ENCODE measurements at regions not wholly inside any gene's neighbourhood (a gene's known extent, or its start where the extent isn't known, plus 50 kb on each side); places are given as distances from the start of the nearest gene placed in this dataset.

- 92 to 93% methylated on average over 2 of the region's 2 CpGs for WGBS, 2 donors (ENCODE audit: low coverage in 1 of 2)
- Histone ChIP-seq H3K27me3 (no peaks in the 10 kb centered on the region), H3K27ac (no peak overlapping the region), H3K36me3 (no peaks in the 10 kb centered on the region), H3K9me3 (no peaks in the 10 kb centered on the region), H3K4me1 (no peaks in the 10 kb centered on the region), H3K4me3 (no peak overlapping the region)
- intact Hi-C loops (cut with DNase I; ENCODE audit: low total_unique reads), result loop anchor here (10.0 kb wide), 1 partner anchor 397 kb away; no protein-coding TSS in a partner anchor
- in situ Hi-C loops (cut with MboI; ENCODE audit: low pct_ligation_motif_present in 1 of 4, low pct_unique_long_range_greater_than_20kb in 1 of 4, low sequenced_read_pairs in 3 of 4), result loop anchor here (10.0 to 25.0 kb wide), 6 partner anchors 187 to 1220 kb away; partner anchors contain the start of gene DAZL (in 2 of the 4)
- DNase-seq, result no peak
- TF ChIP-seq CTCF (IDR thresholded peaks at IDR 0.05) (no peak), POLR2AphosphoS5 (IDR thresholded peaks at IDR 0.05) (no peak), EP300 (IDR thresholded peaks at IDR 0.05; ENCODE audit: low read depth) (no peak), POLR2A (IDR thresholded peaks at IDR 0.05) (no peak)
Measured at GRCh38 chr3:17832016-17832415, 89.6 kb upstream of the TBC1D5 start.

GRCh38 chr3:17831366-17831765 lies 88.9 kb upstream of the TBC1D5 start:
- intact Hi-C loops (cut with DNase I; ENCODE audit: low total_unique reads) (loop anchor here (10.0 kb wide), 1 partner anchor 397 kb away; no protein-coding TSS in a partner anchor), in situ Hi-C loops (cut with MboI; ENCODE audit: low pct_ligation_motif_present in 1 of 4, low pct_unique_long_range_greater_than_20kb in 1 of 4, low sequenced_read_pairs in 3 of 4) (loop anchor here (10.0 to 25.0 kb wide), 6 partner anchors 187 to 1219 kb away; partner anchors contain the start of gene DAZL (in 2 of the 4))
- Histone ChIP-seq H3K4me1 (no peaks in the 10 kb centered on the region), H3K27ac (no peak overlapping the region), H3K36me3 (no peaks in the 10 kb centered on the region), H3K9me3 (no peaks in the 10 kb centered on the region), H3K4me3 (no peak overlapping the region), H3K27me3 (no peaks in the 10 kb centered on the region)
- no peak for TF ChIP-seq POLR2A (IDR thresholded peaks at IDR 0.05)
- TF ChIP-seq CTCF (IDR thresholded peaks at IDR 0.05), result no peak
- TF ChIP-seq EP300 (IDR thresholded peaks at IDR 0.05; ENCODE audit: low read depth), result no peak
- TF ChIP-seq POLR2AphosphoS5 (IDR thresholded peaks at IDR 0.05), result no peak
- no peak for DNase-seq

GRCh38 chr3:17830788-17831187 lies 88.4 kb upstream of the TBC1D5 start:
- WGBS, 2 donors (ENCODE audit: low coverage in 1 of 2), result 52 to 63% methylated on average over 1 of the region's 1 CpG
- DNase-seq, result no peak
- intact Hi-C loops (cut with DNase I; ENCODE audit: low total_unique reads), result loop anchor here (10.0 kb wide), 1 partner anchor 396 kb away; no protein-coding TSS in a partner anchor
- Histone ChIP-seq H3K27ac (no peak overlapping the region), H3K27me3 (no peaks in the 10 kb centered on the region), H3K36me3 (no peaks in the 10 kb centered on the region), H3K4me3 (no peak overlapping the region), H3K4me1 (no peaks in the 10 kb centered on the region), H3K9me3 (no peaks in the 10 kb centered on the region)
- in situ Hi-C loops (cut with MboI; ENCODE audit: low pct_ligation_motif_present in 1 of 4, low pct_unique_long_range_greater_than_20kb in 1 of 4, low sequenced_read_pairs in 3 of 4), result loop anchor here (10.0 to 25.0 kb wide), 6 partner anchors 186 to 1218 kb away; partner anchors contain the start of gene DAZL (in 2 of the 4)
- TF ChIP-seq POLR2A (IDR thresholded peaks at IDR 0.05) (no peak), POLR2AphosphoS5 (IDR thresholded peaks at IDR 0.05) (no peak), CTCF (IDR thresholded peaks at IDR 0.05) (no peak), EP300 (IDR thresholded peaks at IDR 0.05; ENCODE audit: low read depth) (no peak)

- Histone ChIP-seq H3K27ac (no peak overlapping the region), H3K4me1 (peaks cover 0 to 2% (median 0%) of the 10 kb centered on the region in 4 donors), H3K4me3 (no peak overlapping the region), H3K9me3 (no peaks in the 10 kb centered on the region), H3K36me3 (no peaks in the 10 kb centered on the region), H3K27me3 (no peaks in the 10 kb centered on the region)
- no peak for DNase-seq
- TF ChIP-seq EP300 (IDR thresholded peaks at IDR 0.05; ENCODE audit: low read depth) (no peak), CTCF (IDR thresholded peaks at IDR 0.05) (no peak), POLR2A (IDR thresholded peaks at IDR 0.05) (no peak), POLR2AphosphoS5 (IDR thresholded peaks at IDR 0.05) (no peak)
- intact Hi-C loops (cut with DNase I; ENCODE audit: low total_unique reads) (no loop called here), in situ Hi-C loops (cut with MboI; ENCODE audit: low pct_ligation_motif_present in 1 of 4, low pct_unique_long_range_greater_than_20kb in 1 of 4, low sequenced_read_pairs in 3 of 4) (loop anchor here (25.0 kb wide), 4 partner anchors 191 to 1216 kb away; partner anchors contain the start of gene DAZL (in 2 of the 4))
- WGBS, 2 donors (ENCODE audit: low coverage in 1 of 2), result 81 to 88% methylated on average over 3 of the region's 3 CpGs
Measured at GRCh38 chr3:17828388-17828787, 86.0 kb upstream of the TBC1D5 start.
